Endometrium (tissue), 2 donors: ENCODE measurements at regions not wholly inside any gene's neighbourhood (a gene's known extent, or its start where the extent isn't known, plus 50 kb on each side); places are given as distances from the start of the nearest gene placed in this dataset.

Experiments used
- FAIRE-seq: peaks from 2 replicates; lab custom pipeline; 2012; peaks lifted over from hg19 to GRCh38; lab: Jason Lieb, UNC
- donor health status: control.
- donor health status: control.

DNA sequence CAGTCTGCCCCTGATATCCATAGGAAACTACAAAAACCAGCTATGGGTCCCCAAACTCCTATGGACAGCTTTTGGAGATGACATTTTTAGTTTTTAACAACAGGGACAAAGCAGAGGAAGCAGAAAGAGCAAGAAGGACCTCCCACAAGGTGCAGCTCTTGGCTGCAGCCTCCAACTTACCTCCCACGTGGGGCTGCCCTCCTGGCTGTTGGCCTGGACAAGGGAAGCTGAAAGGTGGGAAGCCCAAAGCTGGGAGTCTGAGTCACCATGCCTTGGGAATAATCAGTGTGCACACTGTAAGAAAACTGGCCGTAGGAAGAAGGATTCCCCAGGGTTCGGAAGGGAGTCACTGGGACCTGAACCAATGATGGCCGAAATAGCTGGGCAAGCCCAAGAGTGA, 51.8 kb upstream of the PAX1 start:
- no peak for FAIRE-seq

DNA sequence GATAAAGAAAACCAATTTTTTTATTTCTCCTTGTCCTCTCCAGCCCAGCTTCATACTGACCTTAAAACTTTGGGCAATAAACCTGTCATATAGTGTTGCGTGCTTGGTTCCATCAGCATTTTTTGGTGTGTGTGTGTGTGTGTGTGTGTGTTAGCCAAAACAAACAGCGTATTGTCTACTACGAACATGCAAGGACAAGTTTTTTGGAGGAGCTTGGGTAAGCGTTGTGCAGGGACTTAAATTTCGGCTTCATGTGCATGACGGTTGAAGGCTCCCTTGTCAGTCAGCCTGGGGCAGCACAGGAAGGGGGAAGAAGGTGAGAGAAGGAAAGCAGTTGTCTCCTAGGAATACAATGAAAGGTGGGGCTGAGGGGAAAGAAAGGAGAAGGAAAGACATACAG, 62.0 kb upstream of the PAX1 start:
- no peak for FAIRE-seq

DNA sequence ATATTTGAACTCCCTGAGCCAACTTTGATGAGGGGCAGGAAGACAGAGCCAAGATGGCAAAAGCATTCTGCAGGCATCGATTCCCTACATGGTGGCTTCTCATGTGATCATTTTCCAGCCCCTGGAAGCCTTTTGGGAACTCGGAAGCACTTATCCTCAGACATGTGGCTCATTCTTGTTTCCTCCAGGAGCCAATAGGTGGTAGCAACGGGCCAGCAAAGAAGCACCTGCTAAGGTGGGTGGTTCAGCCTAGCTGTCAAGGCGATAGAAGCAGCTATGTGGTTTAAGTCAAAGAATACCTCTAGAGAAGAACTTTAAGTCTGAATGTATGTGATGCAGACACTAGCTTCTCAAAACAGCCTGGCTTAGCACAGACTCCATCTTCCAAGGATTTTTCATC, 64.9 kb upstream of the PAX1 start:
- FAIRE-seq, result no peak

- FAIRE-seq, result no peak
Measured at GRCh38 chr20:21633829-21634228, 71.6 kb upstream of the PAX1 start.

DNA sequence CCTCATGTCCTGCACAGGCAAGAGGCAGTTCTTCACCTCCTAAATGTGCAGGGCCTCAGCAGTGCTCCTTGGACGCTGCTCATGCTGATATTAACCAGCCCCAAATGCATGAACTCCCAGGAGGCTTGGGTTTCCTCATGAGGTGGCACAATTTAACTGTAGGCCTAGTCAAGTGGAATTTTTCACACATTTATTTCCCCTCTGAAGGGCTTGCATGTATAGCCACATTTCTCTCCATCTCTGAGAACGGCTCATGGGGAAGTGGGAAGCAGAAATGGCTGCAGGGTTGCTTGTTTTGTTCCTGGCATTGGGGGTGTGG, 72.8 kb upstream of the PAX1 start:
- FAIRE-seq, result no peak

- no peak for FAIRE-seq
Measured at GRCh38 chr20:21632031-21632734, 73.3 kb upstream of the PAX1 start.

- no peak for FAIRE-seq
Measured at GRCh38 chr20:21628800-21629199, 76.7 kb upstream of the PAX1 start.

DNA sequence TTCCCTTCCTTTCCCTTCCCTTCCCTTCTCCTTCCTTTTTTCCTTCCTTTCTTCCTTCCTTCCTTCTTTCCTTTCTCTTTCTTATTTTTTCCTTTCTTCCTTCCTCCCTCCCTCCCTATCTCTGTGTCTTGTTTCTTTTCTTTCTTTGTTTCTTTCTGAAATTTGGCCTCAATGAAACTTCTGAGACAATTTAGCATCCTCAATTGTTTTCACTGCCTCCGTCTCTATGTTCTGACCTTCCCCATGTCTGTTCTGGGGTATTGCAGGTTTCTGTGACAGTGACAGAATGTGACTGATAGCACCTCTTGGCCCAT, 81.7 kb upstream of the PAX1 start:
- FAIRE-seq, result no peak

DNA sequence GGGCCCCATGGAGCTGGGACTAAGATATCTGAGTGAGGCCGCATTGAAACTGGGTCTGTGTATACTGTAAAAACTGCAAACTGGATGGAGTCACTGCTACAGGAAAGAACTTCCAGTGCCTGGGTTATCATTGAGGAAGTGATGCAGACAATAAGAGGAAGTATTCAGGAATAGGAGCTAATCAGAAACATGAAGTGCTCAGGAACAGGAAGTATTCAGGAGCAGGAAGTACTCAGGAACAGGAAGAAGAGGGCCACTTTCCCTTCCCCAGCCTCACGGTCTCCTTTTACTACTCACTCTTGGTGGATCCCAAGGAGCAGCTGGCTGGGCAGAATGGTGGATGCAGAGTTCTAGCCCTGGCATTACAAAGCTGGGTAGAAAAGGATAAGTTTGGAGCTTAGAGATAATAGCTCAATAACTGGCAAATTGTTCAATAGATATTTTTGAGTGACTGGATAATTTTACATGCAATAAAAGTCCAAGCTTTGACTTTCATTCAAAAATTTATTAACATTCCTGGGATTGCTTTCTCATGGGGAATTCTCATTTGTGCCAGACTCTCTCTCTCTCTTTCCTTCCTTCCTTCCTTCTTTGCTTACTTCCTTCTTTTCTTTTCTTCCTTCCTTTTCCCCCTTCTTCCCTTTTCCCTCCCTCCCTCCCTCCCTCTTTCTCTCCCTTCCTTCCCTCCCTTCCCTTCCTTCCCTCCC, 82.2 kb upstream of the PAX1 start:
- FAIRE-seq, result no peak

GRCh38 chr20:21622097-21622857, 83.2 kb upstream of the PAX1 start:
- FAIRE-seq, result no peak

- no peak for FAIRE-seq
Measured at GRCh38 chr20:21618759-21619416, 86.6 kb upstream of the PAX1 start.

DNA sequence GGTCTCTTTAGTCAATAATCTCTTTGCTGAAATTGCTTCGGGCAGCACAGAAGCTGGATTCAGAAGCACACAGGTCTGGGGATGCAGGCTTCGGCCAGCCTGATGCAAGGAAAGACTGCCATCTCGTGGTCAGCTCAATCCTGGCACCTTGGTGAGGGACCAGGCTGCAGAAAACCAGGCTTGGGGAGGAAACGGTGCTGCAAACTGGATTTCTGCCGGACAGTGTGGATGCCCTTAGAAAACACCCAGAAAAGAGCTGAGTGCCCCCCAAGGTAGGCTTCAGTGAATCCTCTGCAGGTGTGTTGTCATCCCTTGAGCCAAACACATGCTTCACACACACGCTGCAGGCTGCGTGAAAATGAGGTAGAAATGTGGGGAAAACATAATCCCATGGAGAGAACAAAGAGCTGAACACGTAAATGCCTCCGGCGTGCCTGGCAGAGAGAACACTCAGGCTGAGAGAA, 89.8 kb upstream of the PAX1 start:
- FAIRE-seq, result no peak

- FAIRE-seq, result no peak
Measured at GRCh38 chr20:21614980-21615379, 90.5 kb upstream of the PAX1 start.

DNA sequence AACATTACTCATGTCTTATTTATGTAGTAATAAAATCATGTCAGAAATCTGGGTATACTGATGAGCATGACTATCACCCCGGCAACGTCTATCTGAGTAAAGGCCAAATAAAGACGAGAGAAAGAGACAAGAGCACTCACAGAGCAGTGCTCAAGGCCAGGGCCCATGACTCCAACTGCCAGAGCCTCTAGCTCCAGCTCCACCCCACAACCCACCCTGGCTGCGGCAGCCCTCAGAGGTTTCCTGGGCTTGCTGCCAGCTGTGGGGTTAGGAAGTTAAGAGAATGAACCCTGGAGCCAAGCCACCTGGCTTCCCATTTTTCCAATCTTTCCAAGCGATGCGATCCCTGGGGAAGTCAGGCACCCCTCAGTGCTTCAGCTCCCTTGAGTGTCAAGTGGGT, 92.0 kb upstream of the PAX1 start:
- FAIRE-seq, result no peak

GRCh38 chr20:21609981-21610380, 95.5 kb upstream of the PAX1 start:
- no peak for FAIRE-seq

GRCh38 chr20:21609221-21609620, 95.4 kb upstream of the NKX2-2 start:
- FAIRE-seq, result no peak

- no peak for FAIRE-seq
Measured at GRCh38 chr20:21608777-21609176, 94.9 kb upstream of the NKX2-2 start.

GRCh38 chr20:21607971-21608725, 94.3 kb upstream of the NKX2-2 start:
- no peak for FAIRE-seq

GRCh38 chr20:21601799-21602198, 87.9 kb upstream of the NKX2-2 start:
- no peak for FAIRE-seq

DNA sequence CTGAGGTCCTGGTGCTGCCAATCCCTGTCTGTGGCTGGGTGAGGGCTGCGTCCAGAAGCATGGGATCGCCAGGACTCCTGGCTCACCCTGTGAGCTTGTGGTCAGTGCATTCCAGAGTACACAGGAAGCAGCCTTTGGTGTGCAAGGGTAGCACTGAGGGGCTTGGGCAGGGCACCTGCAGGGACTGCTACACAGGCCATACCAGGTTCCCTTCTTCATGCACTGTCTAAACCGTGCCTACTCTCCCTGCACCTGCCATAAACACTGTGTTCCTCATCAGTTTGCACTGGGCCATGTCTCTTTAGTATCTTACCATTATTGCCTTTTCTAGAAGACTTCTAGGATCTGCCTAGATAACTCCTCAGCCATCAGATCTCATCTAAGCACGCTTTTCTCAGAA, 72.8 kb upstream of the NKX2-2 start:
- no peak for FAIRE-seq

- FAIRE-seq, result no peak
Measured at GRCh38 chr20:21583486-21584168, 69.8 kb upstream of the NKX2-2 start.

- FAIRE-seq, result no peak
Measured at GRCh38 chr20:21577551-21577950, 63.7 kb upstream of the NKX2-2 start.
